GM12892 (cell line): ENCODE measurements at regions not wholly inside any gene's neighbourhood (a gene's known extent, or its start where the extent isn't known, plus 50 kb on each side); places are given as distances from the start of the nearest gene placed in this dataset.

Experiments
- POLR2A ChIP-seq: IDR thresholded peaks from 2 replicates; pipeline ENCODE4 v1.6.1; 2011; ENCODE audit warnings: low read depth, low read length, control low read depth
- POLR2AphosphoS5 ChIP-seq: IDR thresholded peaks from 2 replicates; pipeline ENCODE4 v1.6.1; 2011; ENCODE audit warnings: low read depth, low read length, control low read depth

- no peak for TF ChIP-seq POLR2AphosphoS5
- TF ChIP-seq POLR2A = no peak
Observed at GRCh38 chr6:165971202-165971601, 196.4 kb downstream of the TBXT start.
